ENCODE measurements at regions not wholly inside any gene's neighbourhood (a gene's known extent, or its start where the extent isn't known, plus 50 kb on each side); places are given as distances from the start of the nearest gene placed in this dataset.

DNA sequence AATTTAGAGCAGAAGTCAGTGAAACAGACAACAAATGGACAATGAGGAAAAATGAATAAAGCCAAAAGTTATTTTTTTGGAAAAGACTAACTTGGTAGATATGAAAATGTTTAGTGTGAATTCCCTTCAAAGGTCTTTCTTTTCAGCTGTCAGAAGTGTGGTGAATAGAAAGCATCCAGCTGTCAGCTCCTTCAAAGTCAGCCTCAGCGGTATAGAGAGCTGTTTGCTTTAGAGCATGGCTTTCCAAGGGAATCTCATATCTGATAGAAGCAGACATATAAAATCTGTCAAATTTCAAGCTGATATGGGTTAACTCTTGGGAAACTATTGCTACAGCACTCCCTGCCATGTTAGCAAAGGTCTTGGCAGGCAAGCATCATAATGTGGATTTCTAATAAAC lies 309.3 kb downstream of the CASP12 start:
- Histone ChIP-seq H3K27ac (ENCODE audit: extremely low read depth, low read depth, low read length) (no peak overlapping the region), H3K4me1 (ENCODE audit: control insufficient read depth, insufficient read depth, low read length) (no peaks in the 10 kb centered on the region), H3K4me3 (ENCODE audit: low read depth, low read length) (no peak overlapping the region), H3K9me3 (ENCODE audit: control insufficient read depth, insufficient read depth, low read depth, low read length) (no peaks in the 10 kb centered on the region), H3K36me3 (ENCODE audit: control insufficient read depth in 2 of 2, insufficient read depth in 1 of 2, low read length in 2 of 2) (no peaks in the 10 kb centered on the region)
- CTCF ChIA-PET, result interaction anchor here (0.6 kb wide), 1 partner anchor 1273 kb away, joined by 3 read pairs; no protein-coding TSS in a partner anchor
- no peak for TF ChIP-seq ZNF112 (tag by site-specific recombination; IDR thresholded peaks at IDR 0.05)
- TF ChIP-seq BCL11B (tag by site-specific recombination; IDR thresholded peaks at IDR 0.05; ENCODE audit: low read depth), result no peak
- TF ChIP-seq, protein P1, sequence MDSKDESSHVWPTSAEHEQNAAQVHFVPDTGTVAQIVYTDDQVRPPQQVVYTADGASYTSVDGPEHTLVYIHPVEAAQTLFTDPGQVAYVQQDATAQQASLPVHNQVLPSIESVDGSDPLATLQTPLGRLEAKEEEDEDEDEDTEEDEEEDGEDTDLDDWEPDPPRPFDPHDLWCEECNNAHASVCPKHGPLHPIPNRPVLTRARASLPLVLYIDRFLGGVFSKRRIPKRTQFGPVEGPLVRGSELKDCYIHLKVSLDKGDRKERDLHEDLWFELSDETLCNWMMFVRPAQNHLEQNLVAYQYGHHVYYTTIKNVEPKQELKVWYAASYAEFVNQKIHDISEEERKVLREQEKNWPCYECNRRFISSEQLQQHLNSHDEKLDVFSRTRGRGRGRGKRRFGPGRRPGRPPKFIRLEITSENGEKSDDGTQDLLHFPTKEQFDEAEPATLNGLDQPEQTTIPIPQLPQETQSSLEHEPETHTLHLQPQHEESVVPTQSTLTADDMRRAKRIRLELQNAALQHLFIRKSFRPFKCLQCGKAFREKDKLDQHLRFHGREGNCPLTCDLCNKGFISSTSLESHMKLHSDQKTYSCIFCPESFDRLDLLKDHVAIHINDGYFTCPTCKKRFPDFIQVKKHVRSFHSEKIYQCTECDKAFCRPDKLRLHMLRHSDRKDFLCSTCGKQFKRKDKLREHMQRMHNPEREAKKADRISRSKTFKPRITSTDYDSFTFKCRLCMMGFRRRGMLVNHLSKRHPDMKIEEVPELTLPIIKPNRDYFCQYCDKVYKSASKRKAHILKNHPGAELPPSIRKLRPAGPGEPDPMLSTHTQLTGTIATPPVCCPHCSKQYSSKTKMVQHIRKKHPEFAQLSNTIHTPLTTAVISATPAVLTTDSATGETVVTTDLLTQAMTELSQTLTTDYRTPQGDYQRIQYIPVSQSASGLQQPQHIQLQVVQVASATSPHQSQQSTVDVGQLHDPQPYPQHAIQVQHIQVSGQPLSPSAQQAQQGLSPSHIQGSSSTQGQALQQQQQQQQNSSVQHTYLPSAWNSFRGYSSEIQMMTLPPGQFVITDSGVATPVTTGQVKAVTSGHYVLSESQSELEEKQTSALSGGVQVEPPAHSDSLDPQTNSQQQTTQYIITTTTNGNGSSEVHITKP (tag by site-specific recombination; IDR thresholded peaks at IDR 0.05), result no peak
- no peak for TF ChIP-seq OVOL3 (tag by site-specific recombination; IDR thresholded peaks at IDR 0.05)
- no peak for TF ChIP-seq ZNF354C (tag by site-specific recombination; IDR thresholded peaks at IDR 0.05; ENCODE audit: borderline replicate concordance, low read depth)
- POLR2A ChIA-PET, result no interaction called here

DNA sequence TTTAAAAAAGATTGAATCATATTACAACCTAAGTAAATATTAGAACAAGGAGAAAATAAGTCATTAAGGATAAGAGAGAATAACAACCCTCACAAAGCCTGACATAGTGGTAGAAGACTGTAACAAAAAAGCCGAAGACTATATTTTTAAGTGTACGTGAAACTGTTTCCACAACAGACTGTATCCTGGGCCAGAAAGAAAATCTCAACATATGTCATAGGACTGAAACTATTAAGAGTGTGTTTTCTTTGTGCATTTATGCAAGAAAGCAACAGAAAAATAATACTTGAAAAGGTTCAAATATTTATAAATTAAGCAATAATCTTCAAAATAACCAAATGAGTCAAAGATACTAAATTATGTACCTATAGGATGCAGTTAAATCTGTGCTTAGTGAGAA lies 309.8 kb downstream of the CASP12 start:
- H3K4me1 ChIP-seq (ENCODE audit: control insufficient read depth, insufficient read depth, low read length), result no peaks in the 10 kb centered on the region
- ChIA-PET CTCF (interaction anchor here (0.6 kb wide), 1 partner anchor 1274 kb away, joined by 3 read pairs; no protein-coding TSS in a partner anchor), POLR2A (no interaction called here)

DNA sequence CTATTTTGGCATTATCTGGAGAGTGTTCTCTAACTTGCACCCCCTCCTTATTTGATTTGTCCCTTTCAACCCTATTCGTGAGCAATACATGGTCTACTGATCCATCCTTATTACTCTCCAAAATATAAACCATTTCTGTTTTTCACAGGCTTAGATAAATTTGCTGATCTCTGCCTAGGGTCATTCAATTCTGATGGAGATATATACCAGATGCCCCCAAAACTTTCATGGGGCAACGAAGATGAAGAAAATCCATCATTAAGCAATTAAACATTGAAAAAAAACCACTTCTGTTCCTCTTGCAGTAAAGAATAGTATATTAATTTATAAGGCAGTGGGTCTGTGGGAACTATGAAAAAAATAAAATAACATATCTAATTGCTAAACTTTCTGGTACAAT lies 313.4 kb downstream of the CASP12 start:
- Histone ChIP-seq H3K4me1 (ENCODE audit: control insufficient read depth, insufficient read depth, low read length) (no peaks in the 10 kb centered on the region), H3K9me3 (ENCODE audit: control insufficient read depth, insufficient read depth, low read depth, low read length) (no peaks in the 10 kb centered on the region), H3K27ac (ENCODE audit: extremely low read depth, low read depth, low read length) (no peak overlapping the region), H3K36me3 (ENCODE audit: control insufficient read depth in 2 of 2, insufficient read depth in 1 of 2, low read length in 2 of 2) (no peaks in the 10 kb centered on the region), H3K4me3 (ENCODE audit: low read depth, low read length) (no peak overlapping the region)
- ChIA-PET CTCF (interaction anchor here (0.5 kb wide), 1 partner anchor 256 kb away, joined by 3 read pairs; no protein-coding TSS in a partner anchor), POLR2A (no interaction called here)
- TF ChIP-seq, protein P2, sequence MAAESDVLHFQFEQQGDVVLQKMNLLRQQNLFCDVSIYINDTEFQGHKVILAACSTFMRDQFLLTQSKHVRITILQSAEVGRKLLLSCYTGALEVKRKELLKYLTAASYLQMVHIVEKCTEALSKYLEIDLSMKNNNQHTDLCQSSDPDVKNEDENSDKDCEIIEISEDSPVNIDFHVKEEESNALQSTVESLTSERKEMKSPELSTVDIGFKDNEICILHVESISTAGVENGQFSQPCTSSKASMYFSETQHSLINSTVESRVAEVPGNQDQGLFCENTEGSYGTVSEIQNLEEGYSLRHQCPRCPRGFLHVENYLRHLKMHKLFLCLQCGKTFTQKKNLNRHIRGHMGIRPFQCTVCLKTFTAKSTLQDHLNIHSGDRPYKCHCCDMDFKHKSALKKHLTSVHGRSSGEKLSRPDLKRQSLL (tag by site-specific recombination; IDR thresholded peaks at IDR 0.05), result no peak
- TF ChIP-seq, protein P3, sequence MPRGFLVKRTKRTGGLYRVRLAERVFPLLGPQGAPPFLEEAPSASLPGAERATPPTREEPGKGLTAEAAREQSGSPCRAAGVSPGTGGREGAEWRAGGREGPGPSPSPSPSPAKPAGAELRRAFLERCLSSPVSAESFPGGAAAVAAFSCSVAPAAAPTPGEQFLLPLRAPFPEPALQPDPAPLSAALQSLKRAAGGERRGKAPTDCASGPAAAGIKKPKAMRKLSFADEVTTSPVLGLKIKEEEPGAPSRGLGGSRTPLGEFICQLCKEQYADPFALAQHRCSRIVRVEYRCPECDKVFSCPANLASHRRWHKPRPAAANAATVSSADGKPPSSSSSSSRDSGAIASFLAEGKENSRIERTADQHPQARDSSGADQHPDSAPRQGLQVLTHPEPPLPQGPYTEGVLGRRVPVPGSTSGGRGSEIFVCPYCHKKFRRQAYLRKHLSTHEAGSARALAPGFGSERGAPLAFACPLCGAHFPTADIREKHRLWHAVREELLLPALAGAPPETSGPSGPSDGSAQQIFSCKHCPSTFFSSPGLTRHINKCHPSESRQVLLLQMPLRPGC (tag by site-specific recombination; IDR thresholded peaks at IDR 0.05), result no peak
- no peak for TF ChIP-seq ZBTB21 (tag by site-specific recombination; IDR thresholded peaks at IDR 0.05)

More for the DNA sequence above, 309.8 kb downstream of the CASP12 start:
- Histone ChIP-seq H3K9me3 (ENCODE audit: control insufficient read depth, insufficient read depth, low read depth, low read length) (no peaks in the 10 kb centered on the region), H3K36me3 (ENCODE audit: control insufficient read depth in 2 of 2, insufficient read depth in 1 of 2, low read length in 2 of 2) (no peaks in the 10 kb centered on the region), H3K4me3 (ENCODE audit: low read depth, low read length) (no peak overlapping the region), H3K27ac (ENCODE audit: extremely low read depth, low read depth, low read length) (no peak overlapping the region)
- TF ChIP-seq BCL11B (tag by site-specific recombination; IDR thresholded peaks at IDR 0.05; ENCODE audit: low read depth) (no peak), ZNF37A (tag by site-specific recombination; IDR thresholded peaks at IDR 0.05) (no peak), ZNF214 (tag by site-specific recombination; IDR thresholded peaks at IDR 0.05; ENCODE audit: borderline replicate concordance) (no peak), ZNF664 (tag by site-specific recombination; IDR thresholded peaks at IDR 0.05) (no peak), ZNF175 (tag by site-specific recombination; IDR thresholded peaks at IDR 0.05) (no peak)

All from HEK293 (cell line).